Ectodermal cell (in vitro differentiated cells): ENCODE measurements at regions not wholly inside any gene's neighbourhood (a gene's known extent, or its start where the extent isn't known, plus 50 kb on each side); places are given as distances from the start of the nearest gene placed in this dataset.
"Not testable (repeated sequence)": the region's sequence is repeated elsewhere in the genome, so short reads cannot be mapped to it uniquely, and the experiment has no call there.

Source experiments
- H3K27ac ChIP-seq: 2 replicates; pipeline ENCODE4 v1.7.0; 2013; ENCODE audit warnings: mild to moderate bottlenecking, low read depth, low read length; ENCODE audit not compliant: insufficient read depth, poor library complexity, severe bottlenecking
- H3K27me3 ChIP-seq: 2 replicates; pipeline ENCODE4 v1.7.0; 2013; ENCODE audit warnings: mild to moderate bottlenecking, low read length; ENCODE audit not compliant: insufficient read depth, control insufficient read depth, poor library complexity, severe bottlenecking
- H3K36me3 ChIP-seq: one replicate; pipeline ENCODE4 v1.7.0; 2013; ENCODE audit warnings: low read length; ENCODE audit not compliant: control insufficient read depth, insufficient read depth
- H3K4me1 ChIP-seq: one replicate; pipeline ENCODE4 v1.7.0; 2013; ENCODE audit warnings: low read length; ENCODE audit not compliant: control insufficient read depth, insufficient read depth
- H3K4me3 ChIP-seq: 2 replicates; pipeline ENCODE4 v1.7.0; 2013; ENCODE audit warnings: low read depth, low read length, control low read depth; ENCODE audit not compliant: insufficient read depth
- H3K9me3 ChIP-seq: 2 replicates; pipeline ENCODE4 v1.7.0; 2013; ENCODE audit warnings: mild to moderate bottlenecking, low read length, moderate library complexity; ENCODE audit not compliant: control insufficient read depth
- WGBS, 2 experiments: methylation state at CpG; one replicate each; pipeline ENCODE4 v1.1.7; 2013; ENCODE audit warnings: missing lambda C conversion rate in 2 of 2; 5-methylcytosine and 5-hydroxymethylcytosine counted together

DNA sequence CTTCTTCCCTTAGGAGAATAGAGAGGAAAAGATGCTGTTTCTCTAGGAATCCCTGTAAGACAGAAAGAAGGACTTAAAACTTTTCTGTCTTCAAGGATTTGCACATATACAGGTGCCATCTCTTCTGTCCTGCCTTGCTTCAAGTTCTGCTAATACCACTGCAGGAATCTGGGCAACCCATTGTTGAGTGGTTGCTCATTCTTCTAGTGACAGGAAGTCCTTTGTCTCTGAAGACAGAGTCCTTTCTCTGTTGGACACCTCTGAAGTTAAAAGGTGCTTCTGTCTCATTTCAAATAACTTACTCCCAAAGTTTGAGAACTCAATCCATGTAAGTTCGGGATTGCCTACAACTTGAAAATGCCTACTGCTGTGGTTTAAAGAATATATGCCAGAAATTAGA is 114.4 kb upstream of the TMTC4 start:
- Histone ChIP-seq H3K4me3 (no peak overlapping the region), H3K4me1 (peaks cover 7% of the 10 kb centered on the region), H3K9me3 (peaks cover 5% of the 10 kb centered on the region), H3K27me3 (no peaks in the 10 kb centered on the region), H3K36me3 (no peaks in the 10 kb centered on the region), H3K27ac (no peak overlapping the region)
- 96 to 100% methylated on average over 1 of the region's 1 CpG for WGBS, 2 experiments

DNA sequence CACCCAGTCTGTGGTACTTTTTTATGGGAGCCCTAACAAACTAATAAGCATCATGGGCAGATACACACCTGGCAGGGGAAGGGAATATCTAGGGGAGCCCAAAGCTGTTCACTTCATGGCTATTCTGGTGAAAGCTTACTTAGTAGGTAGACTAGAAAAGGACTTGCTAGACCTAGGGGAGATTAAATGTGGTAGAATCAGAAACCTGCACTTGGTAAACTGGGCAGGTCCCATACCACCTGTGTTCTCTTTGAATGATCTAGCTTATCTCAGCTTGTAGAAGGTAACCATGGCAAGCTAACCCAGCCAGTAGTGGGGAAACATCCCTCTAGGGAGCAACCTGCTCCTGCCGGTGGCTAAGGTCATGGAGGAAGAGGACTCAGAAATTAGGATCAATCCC is 113.9 kb upstream of the TMTC4 start:
- H3K27ac ChIP-seq, result no peak overlapping the region

DNA sequence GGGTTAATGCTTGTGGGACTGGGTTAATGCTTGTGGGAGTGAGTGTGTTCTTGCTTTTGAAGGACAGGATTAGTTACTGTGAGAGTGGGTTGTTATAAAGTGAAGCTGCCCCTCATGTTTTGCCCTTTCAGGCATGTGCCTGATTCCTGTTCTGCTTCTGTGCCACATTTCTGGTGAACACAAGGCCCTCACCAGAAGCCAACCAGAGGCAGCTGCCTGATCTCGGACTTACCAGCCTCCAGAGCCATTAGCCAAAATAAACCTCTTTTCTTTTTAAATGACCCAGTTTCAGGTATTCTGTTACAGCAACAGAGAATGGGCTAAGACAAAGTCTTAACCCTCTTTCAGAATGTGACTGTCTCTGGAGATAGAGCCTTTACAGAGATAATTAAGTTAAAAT is 113.3 kb upstream of the TMTC4 start:
- no peak overlapping the region for H3K4me3 ChIP-seq
- WGBS, 2 experiments, result 95 to 96% methylated on average over 1 of the region's 1 CpG
- H3K4me1 ChIP-seq, result peaks cover 7% of the 10 kb centered on the region
- no peaks in the 10 kb centered on the region for H3K27me3 ChIP-seq
- H3K9me3 ChIP-seq, result peaks cover 5% of the 10 kb centered on the region
- H3K36me3 ChIP-seq, result no peaks in the 10 kb centered on the region
- H3K27ac ChIP-seq, result no peak overlapping the region

More for the DNA sequence above, 113.9 kb upstream of the TMTC4 start:
- H3K9me3 ChIP-seq, result peaks cover 5% of the 10 kb centered on the region
- H3K27me3 ChIP-seq, result no peaks in the 10 kb centered on the region
- H3K36me3 ChIP-seq, result no peaks in the 10 kb centered on the region
- H3K4me1 ChIP-seq, result peaks cover 7% of the 10 kb centered on the region
- 87 to 97% methylated on average over 1 of the region's 1 CpG for WGBS, 2 experiments
- no peak overlapping the region for H3K4me3 ChIP-seq

- not testable (repeated sequence) for H3K27ac ChIP-seq, H3K36me3 ChIP-seq, H3K27me3 ChIP-seq, H3K9me3 ChIP-seq, H3K4me3 ChIP-seq, H3K4me1 ChIP-seq
- 91% methylated on average over 2 of the region's 2 CpGs for WGBS, 2 experiments
Measured at GRCh38 chr13:100776686-100777085, 102.1 kb upstream of the TMTC4 start.

DNA sequence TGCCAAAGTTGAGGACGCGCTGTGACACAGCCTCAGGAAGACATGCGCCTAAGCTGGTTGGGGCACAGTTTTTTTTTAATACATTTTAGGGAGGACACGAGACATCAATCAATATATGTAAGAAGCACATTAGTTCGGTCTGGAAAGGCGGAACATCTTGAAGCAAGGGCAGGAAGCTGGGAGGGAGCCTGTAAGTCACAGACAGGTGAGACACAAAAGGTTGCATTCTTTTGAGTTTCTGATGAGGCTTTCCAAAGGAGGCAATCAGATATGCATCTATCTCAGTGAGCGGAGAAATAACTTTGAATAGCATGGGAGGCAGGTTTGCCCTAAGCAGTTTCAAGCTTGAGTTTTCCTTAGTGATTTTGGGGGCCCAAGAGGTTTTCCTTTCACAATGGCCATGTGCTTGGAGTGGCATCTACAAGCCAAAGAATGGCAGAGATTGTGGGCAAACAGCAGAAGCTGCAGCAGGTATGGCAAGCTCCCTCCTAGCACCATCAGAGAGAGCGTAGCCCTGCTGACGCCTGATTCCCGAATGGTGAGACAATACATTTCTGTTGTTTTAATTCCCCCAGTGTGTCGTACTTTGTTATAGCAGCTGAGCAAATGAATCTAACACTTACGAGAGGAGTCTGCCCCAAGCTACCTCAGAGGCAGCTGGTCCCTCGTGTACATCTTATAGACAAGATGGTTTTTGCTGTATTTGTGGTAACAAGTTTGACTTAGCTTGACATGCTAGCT is 99.5 kb upstream of the TMTC4 start:
- no peaks in the 10 kb centered on the region for H3K36me3 ChIP-seq
- H3K4me1 ChIP-seq, result no peaks in the 10 kb centered on the region
- H3K9me3 ChIP-seq, result no peaks in the 10 kb centered on the region
- no peak overlapping the region for H3K27ac ChIP-seq
- no peaks in the 10 kb centered on the region for H3K27me3 ChIP-seq
- no peak overlapping the region for H3K4me3 ChIP-seq
- 89 to 90% methylated on average over 13 of the region's 13 CpGs for WGBS, 2 experiments

GRCh38 chr13:100773429-100773828 is 98.8 kb upstream of the TMTC4 start:
- no peak overlapping the region for H3K27ac ChIP-seq
- no peaks in the 10 kb centered on the region for H3K9me3 ChIP-seq
- H3K27me3 ChIP-seq, result no peaks in the 10 kb centered on the region
- 94% methylated on average over 3 of the region's 3 CpGs for WGBS, 2 experiments
- no peaks in the 10 kb centered on the region for H3K36me3 ChIP-seq
- H3K4me1 ChIP-seq, result no peaks in the 10 kb centered on the region
- H3K4me3 ChIP-seq, result no peak overlapping the region

GRCh38 chr13:100767192-100767591 is 92.6 kb upstream of the TMTC4 start:
- no peaks in the 10 kb centered on the region for H3K36me3 ChIP-seq
- no peak overlapping the region for H3K4me3 ChIP-seq
- H3K4me1 ChIP-seq, result no peaks in the 10 kb centered on the region
- no peak overlapping the region for H3K27ac ChIP-seq
- 95 to 98% methylated on average over 2 of the region's 2 CpGs for WGBS, 2 experiments
- H3K9me3 ChIP-seq, result no peaks in the 10 kb centered on the region
- H3K27me3 ChIP-seq, result no peaks in the 10 kb centered on the region

GRCh38 chr13:100766570-100766969 is 92.0 kb upstream of the TMTC4 start:
- H3K27me3 ChIP-seq, H3K36me3 ChIP-seq: not testable (repeated sequence)
- 93 to 97% methylated on average over 4 of the region's 4 CpGs for WGBS, 2 experiments

GRCh38 chr13:100764937-100765336 is 90.3 kb upstream of the TMTC4 start:
- Histone ChIP-seq H3K4me3 (no peak overlapping the region), H3K9me3 (no peaks in the 10 kb centered on the region)
- WGBS, 2 experiments, result 89 to 91% methylated on average over 9 of the region's 9 CpGs

More at GRCh38 chr13:100766570-100766969, 92.0 kb upstream of the TMTC4 start:
- not testable (repeated sequence) for H3K27ac ChIP-seq, H3K9me3 ChIP-seq, H3K4me1 ChIP-seq, H3K4me3 ChIP-seq

GRCh38 chr13:100762126-100762525 is 87.5 kb upstream of the TMTC4 start:
- H3K9me3 ChIP-seq, H3K4me3 ChIP-seq, H3K36me3 ChIP-seq, H3K27me3 ChIP-seq, H3K27ac ChIP-seq, H3K4me1 ChIP-seq: not testable (repeated sequence)
- WGBS, 2 experiments, result 91 to 95% methylated on average over 5 to 20 of the region's 22 CpGs

More at GRCh38 chr13:100764937-100765336, 90.3 kb upstream of the TMTC4 start:
- no peak overlapping the region for H3K27ac ChIP-seq
- no peaks in the 10 kb centered on the region for H3K4me1 ChIP-seq
- H3K36me3 ChIP-seq, result no peaks in the 10 kb centered on the region
- no peaks in the 10 kb centered on the region for H3K27me3 ChIP-seq
